NCI-H446 treated with DMSO at 0.1 percent for 48 hours (cell line): ENCODE measurements at regions not wholly inside any gene's neighbourhood (a gene's known extent, or its start where the extent isn't known, plus 50 kb on each side); places are given as distances from the start of the nearest gene placed in this dataset.

Experiments used
- DNase-seq: peaks from one replicate; lab custom pipeline; 2025; lab: John Stamatoyannopoulos, UW

DNA sequence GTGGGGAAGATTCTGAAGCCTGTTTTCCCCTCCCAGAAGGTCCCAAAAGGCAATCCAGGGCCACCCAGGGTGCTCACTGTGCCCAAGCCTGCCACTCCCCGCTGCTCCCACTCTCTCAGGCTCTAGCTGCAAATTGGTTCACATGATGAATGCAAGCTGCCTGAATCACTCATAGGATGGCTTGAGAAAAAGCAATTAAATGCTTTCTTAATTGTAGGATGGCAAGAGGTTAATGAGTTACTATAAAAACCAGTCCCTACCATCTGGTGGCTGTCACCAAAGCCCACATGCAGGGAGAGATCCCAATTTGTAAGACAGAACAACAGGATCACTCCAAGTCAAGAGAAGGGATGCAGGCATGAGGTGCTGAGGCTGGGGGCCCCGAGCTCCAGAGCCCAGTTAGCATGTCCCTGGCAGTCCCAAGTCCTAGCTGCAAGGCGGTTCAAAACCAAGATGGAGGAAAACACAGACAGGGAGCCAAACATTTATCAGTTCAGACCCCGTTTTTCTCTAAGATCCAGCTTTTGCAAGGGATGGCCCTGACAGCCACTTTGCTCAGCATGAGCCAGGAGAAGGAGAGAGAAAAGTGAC is 207.1 kb downstream of the UACA start:
- DNase-seq, result no peak

DNA sequence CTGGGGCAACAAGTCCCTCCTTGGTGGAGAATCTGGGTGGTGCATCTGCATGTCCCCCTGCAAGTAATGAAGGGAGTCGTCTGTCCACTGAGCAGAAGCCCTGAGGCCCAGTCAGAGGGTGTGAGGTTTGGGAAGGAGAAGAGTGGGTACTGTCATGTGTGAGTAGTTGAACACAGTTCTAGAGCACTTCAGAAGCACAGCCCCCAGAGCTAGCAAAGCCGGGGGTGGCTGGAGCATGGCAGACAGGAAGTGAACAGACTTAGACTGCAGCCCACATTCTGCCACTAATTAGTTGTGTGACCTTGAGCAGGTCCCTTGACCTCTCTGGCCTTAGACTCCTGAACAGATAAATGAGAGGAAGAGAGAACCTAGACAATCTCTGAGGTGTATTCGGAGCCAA is 207.6 kb downstream of the UACA start:
- DNase-seq, result no peak

DNA sequence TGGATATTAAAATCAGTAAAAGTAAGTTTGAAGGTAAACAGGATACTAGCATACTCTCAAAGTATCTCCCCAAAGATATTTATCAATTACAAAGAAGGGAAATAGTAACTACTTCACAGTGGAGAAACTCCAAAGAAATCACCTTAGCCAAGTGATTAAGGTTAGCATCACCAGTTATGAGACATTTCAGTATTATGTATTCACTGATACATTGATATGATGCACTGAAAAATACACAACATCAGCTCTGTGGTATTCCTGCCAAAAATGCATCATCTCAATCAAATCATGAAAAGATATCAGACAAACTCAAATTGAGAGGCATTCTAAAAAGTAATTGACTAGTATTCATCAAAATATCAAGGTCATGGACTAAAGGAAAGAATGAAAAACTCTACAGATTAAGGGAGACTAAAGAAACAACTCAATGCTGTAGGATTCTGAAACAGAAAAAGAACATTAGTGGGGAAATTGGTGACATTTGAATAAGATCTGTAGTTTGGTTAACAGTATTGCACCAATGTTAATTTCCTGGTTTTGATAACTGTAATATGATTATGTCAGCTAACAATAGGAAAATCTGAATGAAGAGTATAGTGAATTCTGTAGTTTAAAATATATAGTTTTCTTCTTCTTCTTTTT is 215.4 kb downstream of the UACA start:
- DNase-seq, result no peak

DNA sequence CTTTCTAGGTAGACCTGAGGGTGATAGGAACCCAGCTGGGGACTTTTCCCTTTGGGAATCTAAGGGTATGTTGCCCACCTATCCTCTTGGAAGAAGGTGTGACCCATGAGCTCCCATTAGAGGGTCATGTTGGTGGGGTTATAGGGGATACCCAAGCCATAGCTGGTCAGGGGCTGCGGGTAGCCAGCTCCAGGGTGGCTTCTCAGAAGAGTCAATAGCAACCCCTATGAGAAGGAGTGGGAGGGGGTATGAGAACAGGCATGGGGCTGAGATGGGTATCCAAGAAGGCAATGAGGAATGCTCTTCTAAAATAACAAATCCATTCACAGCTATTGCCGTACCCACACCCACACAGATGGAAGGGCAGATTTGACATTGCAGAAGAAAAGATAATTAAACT is 217.8 kb downstream of the UACA start:
- DNase-seq, result no peak

DNA sequence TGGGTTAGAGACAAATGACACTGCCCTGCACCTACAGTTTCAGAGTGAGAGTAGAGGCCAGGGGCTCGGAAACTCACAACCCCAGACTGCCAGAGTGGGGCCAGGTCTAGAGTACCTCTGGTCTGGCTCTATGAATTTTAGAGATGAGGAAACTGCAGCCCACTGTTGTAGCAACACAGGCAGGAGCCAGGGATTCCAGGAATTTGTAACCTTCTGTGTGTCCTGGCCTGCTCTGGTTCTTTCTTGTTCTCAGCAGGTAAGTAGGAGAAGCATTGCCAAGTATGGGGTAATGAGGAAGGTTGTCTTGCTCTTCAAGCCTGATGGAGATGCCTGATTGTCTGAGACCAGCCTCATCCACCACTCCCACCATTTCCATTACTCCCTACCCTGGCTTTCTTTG is 221.8 kb downstream of the UACA start:
- no peak for DNase-seq

DNA sequence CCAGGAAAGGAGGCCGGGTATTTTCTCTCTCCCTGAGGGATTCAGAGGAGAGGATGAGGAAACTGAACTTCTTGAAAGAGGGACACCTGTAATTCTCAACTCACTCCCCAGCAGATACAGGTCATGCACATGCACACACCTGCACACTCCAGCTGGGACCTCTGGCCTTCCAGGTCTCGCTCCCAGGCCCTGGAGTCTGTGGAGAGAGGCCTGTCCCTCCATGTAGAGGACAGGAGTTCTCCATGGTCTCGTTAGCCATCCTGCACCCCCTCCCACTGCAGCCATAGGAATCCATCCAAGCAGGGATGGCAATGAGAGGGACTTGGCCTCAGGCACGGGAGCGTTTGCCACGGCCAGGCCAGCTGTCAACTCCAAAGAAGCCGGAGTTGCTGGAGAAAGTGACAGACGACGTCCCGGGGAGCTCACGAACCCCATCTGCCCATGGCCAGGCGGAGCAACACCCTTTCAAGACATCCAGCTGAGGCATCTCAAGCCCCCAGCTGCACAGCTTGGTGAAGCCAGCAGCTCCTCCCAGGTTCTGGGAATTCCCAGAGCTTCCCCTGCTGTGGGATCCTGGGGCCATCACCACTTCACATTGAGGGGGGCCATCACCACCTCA is 223.3 kb downstream of the UACA start:
- DNase-seq, result no peak

DNA sequence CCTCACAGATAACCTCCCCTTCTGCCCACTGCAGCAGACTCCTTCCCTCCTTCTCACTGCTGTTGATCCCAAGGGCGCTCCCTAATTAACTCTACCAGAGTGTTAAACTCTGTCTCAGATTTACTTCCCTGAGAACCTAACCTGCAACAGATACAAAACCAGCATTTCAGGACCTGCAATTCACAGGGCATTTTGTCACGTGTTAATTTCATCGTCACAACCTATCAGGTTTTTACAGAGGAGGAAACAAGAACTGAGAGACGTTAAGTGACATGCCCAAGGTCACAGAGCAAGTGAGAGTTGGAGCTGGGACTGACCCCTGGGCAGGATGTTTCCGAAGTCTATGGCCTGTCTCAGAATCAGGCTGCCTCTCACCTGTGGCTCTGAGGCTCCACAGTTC is 223.9 kb downstream of the UACA start:
- no peak for DNase-seq

DNA sequence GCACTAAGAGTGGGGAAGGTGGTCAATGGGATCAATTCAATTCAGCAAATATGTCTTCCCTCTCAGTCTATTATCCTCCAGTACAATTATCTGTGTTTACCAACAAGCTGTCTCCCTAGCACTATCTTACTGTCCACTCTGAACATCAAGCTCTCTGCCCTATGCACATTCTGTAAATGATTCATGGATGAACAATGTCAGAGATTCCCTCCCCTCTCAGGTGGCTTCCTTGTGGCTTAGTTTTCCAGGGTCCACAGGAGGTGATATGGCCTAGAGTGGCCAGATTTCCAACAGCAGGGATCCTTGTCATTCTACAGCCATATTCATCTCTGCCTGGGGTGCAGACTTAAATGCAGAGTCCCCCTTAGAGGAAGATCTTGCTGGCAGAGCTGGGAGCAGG is 225.1 kb downstream of the UACA start:
- DNase-seq, result no peak

DNA sequence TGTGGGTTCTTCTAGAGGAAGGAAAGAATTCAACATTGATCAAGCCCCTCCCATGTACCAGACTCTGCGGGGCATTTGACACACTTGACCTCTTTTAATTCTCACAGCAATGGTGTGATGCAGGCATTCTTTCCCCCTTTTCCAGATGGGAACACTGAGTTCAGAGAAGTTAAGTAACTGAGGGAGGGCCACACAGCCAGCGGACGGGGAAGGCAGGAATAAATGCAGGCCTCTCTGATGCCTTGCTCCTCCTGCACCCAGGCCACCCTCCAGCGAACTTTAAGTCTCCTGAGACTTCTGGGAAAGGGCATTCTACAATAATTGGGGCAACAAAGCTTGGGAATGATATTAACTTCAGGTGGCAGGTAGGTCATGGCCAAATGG is 227.4 kb downstream of the UACA start:
- DNase-seq, result no peak

DNA sequence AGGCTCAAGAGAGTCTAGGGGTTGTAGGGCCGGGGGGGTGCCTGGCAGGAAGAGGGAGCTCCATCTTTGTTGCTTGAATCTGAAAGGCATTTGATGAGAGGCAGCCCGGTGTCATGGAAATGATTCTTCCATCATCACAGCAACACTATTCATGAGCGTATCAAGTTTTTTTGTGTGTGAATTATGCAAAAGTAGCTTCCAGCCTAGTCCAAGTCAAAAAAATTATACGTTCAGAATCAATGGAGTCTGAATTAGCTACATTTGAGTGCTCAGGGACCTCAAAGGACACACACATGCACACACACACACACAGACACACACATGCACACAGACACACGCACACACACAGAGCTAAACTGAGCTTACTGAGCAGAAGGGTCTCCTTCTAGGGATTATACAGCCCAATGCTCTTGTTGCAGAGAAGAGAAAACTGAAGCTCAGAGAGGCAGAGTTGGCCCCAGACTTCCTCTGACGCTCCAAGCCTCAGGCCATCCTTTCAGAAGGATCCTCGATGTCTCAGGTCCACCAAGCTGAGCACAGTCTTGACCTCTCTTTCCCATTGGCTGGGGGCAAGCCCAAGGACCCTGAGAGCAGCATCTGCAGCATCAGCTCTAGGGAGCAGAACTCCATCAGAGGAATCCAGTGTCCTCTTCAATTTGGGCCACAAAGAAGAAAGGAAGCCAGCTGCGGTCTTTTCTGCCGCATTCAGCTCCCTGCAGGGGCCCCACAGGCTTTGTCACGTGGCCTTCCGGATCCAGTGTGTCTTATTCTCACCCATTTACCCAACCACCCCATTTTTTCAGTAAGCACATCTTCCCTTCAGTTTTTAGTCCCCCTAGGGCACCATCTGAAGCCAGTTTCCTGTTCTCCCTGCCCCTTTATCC is 228.0 kb downstream of the UACA start:
- no peak for DNase-seq

DNA sequence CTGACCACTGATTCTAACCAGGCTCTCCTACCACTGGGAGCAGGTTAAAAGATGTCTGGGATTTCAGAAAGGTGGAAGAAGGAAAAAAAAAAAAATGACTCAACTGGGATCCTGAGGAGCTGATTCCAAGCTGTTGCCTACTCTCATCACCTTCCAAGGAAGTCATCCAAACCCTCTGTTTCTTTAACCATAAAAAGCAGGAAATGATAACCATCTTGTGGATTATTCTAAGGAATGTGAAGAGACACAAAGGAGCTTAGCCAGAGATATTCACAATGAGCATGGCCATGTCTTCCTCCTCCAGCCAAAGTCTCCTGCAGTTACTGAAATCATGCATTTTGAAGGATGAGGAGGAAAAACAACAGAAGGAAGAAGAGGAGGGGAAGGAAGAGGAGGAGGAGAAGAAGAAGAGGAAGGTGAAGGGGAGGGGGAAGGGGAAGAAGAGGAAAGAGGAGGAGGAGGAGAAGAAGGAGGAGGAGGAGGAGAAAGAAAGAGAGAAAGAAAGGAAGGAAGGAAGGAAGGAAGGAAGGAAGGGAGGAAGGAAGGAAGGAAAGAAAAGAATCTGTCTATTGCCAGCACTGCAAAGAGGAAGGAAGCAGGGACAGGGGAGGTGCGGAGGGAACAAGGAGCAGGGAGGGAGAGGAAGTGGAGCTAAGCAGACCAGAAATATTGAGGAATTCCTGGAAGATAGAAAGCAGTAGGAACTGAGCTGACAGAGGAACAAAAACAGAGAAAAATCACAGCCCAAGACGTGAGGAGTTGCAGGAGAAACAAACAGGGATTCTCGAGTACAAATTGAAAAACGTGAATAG is 229.2 kb downstream of the UACA start:
- DNase-seq, result no peak

DNA sequence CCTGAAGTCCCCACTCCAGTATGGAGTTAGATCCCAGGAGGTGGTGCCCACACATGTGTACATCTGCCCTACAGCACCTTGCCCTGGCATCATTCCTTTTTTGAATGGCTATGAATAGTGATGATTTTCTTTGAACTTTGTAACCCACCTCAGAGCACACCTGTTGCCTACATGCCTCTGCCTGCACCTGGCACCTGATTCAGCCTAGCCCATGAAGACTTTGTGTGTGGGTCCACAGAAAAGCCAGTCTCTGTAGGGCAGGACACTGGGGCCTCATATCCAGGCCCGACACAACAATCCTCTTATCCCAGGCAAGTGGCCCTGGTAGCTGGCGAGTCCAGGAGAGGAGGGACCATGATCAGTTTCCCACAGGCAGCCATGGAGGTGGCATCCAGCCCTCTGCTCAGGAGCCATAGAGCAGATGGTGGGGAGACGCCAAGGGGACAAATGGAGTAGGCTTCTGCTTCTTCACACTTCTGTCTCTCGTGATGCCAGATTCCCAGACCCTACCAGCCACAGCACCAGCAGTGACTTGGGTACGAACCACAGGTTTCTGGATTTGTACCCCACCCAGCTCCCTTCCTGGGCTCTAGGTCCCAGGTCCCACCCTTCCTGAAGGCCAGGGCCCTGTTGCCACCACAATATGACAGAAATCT is 230.7 kb downstream of the UACA start:
- DNase-seq, result no peak

DNA sequence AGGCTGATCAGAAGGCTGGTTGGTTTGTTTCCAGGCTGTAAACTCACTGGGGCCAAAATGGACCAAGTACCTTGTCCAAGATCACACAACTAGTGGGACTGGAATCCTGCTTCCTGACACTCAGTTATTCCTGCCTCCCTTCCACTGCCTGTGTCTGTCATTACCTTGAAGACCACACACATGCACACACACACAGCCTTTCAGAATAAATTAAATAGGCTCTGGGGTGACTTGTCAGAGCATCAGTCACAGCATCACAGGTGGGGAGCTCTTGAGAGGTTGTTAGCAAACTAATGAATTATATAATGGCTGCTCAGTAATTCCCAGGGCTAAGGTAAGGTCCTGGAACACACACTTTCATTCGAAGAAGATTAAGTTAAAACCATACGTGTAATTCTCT is 231.8 kb downstream of the UACA start:
- no peak for DNase-seq

DNA sequence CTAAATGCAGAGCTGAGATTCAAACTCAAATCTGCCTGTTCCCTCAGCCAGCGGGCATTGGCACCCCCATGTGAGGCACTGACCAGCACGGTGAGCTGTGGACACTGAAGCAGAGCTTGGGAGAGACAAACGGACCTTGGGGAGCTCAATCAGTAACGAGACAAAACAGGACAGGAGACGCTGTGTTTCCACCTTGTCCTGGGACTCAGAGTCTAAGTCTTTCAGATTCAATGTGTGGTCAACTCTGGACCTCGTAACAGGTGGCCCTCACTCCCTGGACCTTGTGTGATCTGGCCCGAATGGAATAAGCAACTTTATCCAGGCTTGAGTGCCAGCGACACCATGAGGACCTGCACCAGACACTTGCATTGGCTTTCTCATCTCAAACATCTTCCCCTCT is 232.5 kb downstream of the UACA start:
- no peak for DNase-seq

DNA sequence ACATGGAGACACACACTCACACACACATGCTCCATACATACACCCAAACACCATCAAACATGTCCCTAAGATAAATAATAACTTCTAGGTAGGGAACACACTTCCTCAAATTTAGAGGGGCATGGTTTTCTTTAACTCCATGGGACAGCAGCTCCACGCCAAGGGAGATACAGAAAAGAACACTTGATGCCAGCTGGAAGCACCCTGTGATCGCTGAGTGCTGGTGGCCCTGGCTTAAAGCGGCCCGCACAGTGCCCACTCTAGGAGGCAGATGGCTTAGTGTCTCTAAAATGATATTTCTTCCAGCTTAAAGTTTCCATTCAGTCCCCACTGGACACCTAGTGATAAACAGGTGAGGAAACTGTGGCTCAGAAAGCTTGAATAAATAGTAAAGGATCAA is 232.9 kb downstream of the UACA start:
- no peak for DNase-seq

DNA sequence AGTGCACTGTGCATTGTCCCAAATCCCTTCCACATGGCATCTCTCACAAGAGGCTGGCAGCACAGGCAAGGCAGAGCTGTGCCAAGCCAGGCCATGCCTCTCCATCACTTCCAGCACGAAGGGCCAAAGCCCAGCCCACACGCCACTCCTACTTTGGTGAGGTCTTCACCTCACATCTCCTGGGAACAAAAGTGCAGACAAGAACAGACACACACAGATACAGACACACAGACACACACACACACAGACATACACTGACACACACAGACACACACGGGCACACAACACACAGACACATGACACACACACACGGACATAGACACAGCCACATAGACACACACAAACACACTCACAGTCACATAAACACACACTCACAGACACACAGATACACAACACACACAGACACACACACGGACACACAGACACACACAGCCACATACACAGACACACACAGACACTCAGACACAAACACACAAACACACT is 233.3 kb downstream of the UACA start:
- no peak for DNase-seq

DNA sequence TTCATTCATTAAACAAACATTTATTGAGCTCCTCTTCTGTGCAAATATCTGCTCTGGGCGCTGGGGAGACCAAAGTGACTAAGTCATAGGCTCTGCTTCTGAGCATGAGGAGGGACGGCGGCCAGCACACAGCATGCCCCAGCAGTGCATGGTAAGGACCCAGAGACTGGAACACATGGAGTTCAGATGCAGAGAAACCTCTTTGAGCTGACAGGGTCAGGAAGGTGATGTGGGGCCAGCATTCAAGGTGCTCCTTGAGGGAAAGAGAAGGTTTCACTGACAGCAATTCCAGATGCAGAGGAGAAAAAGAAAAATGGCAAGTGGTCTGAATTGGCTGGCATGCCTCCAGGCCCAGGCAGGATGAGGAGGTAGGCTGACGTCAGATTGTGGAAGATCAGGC is 234.5 kb downstream of the UACA start:
- no peak for DNase-seq

DNA sequence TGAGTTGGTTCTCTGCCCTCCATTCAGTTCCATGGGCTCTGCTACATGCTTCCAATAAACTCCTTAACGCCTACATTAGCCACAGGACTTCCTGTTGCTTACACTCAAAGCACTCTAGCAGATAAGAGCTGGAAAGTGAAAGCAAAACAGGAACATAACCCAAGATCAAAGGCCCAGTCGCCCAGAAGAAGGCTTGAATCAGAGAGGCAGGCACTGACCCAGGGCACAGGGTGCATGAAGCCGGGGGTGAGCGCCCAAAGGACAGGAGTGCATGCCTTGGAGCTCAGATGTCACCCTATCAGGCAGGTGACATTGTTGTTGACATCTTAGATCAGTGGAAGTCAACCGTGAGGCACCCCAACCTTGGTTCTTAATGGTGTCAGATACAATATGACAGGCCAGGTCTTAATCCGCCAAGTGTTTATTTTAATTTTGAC is 235.1 kb downstream of the UACA start:
- DNase-seq, result no peak

DNA sequence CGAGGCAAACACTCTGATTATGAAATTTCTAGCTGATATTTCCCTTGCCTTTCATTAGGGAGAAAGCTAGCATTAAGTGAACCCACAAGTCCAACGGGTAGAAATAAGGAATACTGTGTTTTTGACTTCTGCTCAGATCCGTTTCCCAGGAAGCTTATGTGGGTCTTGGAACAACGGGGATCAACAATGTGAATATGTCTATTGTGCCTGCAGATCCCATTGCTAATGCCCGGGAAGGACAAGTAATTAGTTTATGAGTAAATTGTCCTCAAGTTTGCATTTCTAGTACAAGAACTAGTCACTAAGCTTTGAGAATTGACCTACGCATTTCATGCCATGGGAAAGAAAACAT is 236.4 kb downstream of the UACA start:
- no peak for DNase-seq

DNA sequence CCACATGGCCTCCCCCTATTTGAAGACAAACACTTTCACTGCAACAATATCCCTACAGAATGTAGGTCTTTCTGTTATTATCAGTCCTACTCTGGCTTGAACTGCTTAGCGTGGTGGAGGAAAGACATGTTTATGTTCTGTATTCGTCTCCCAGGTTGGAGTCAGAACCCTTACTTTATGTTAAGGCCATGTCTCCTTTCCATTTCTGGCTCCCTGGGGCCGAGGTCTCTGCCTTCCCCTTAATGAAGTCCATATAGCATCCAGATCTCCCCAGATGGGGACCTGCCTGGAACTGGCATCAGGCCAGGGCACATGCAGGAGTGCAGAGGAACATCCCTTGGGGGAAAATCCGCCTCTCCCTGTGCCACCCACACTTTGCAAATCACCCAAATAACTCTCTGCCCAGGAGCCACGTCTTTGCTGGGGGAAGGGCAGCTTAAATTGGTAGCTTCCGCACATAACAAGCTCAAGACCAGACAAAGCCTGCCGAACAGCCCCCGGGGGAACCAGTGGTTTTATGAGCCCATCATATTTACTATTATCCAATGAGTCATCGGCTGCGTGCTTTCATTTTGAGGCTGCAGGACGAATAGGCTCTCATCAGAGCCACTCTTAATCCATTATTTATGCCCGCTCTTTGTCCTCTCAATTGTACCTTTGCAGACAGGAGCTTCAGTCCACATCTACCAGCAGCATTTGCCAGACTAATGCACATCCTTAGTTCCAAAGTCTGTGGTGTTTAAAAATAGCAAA is 237.0 kb downstream of the UACA start:
- DNase-seq, result no peak

DNA sequence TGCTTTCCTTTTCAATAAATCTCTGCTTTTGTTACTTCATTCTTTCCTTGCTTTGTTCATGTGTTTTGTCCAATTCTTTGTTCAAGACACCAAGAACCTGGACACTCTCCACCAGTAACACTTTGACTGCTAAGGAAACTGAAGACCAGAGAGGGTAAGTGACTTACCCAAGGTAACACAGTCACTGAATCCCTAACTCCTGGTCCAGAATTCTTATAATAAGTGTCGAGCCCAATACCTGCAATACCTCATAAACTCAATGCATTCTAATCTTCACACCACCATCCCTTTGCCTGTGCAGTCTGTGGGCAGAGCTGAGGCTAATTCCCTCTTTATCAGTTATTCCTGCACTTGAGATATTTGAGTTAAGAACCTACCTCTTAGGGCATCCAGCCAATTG is 237.8 kb downstream of the UACA start:
- no peak for DNase-seq
